Heart left ventricle (tissue), 13 donors: ENCODE measurements at regions not wholly inside any gene's neighbourhood (a gene's known extent, or its start where the extent isn't known, plus 50 kb on each side); places are given as distances from the start of the nearest gene placed in this dataset.

Source experiments
- POLR2A ChIP-seq, 2 donors: fragments of 450-650 bp; IDR thresholded peaks; one replicate each; pipeline ENCODE4 v1.6.1; 2017; ENCODE audit warnings: antibody characterized with exemption in 2 of 2, mild to moderate bottlenecking in 2 of 2, moderate library complexity in 2 of 2
- TF ChIP-seq, protein P1 (sequence below), 12 donors: fragments of 200-600 bp; sonication (generic) in 4 of 12; IDR thresholded peaks; one replicate each; pipeline versions ENCODE4 v1.5.0 to v1.8.0; 2018 to 2022; ENCODE audit warnings: antibody characterized with exemption in 12 of 12, mild to moderate bottlenecking in 5 of 12
- donor health status: ischemic (EF 13 %, LVEDD 7.1; RV severe dilation, severe dysfunction).
- donor health status: DM: no; HTN: yes; CAD: no.
- donor health status: DM: no; HTN: no; CAD: no.
- donor health status: ischemic (EF 25% LVEDD 6.9; RV normal size, moderate dysfunction).
- donor health status: ischemic (EF 25% LVEDD 5.7; RV mildly dilated, moderate dysfunction).
- donor health status: ischemic (EF 35%, LVEDD 5.7; RV mildly dilated, moderate dysfunction).
- donor health status: nonischemic (EF 11% LVEDD 7.7; RV severe dilation, severe dysfunction).
- donor health status: DM: yes; HTN: yes; CAD: no.
- donor health status: PGD.
- donor health status: ischemic (EF 29% LVEDD 5.4; RV normal size, mild dysfunction).
- donor health status: nonischemic (EF 23%, LVEDD 6.1; RV moderate dilation, normal function).

DNA sequence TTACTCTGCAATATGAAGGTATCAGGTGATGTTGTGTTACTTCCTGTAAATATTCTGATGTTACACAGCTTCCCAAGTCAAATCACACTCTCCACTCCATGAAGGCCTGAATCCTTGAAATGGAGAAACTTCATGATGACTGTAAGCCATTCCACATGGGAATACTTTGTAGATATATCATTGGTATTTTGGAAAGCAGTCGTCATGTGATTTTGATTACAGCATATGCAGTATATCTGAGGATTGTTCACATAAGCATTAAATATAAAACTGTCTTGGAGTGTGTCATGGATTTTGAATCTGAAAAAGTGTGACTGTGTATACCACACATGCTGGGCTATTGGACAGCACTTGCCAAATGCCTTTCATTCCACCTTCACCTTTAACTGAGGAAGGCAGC is 118.3 kb upstream of the EXOC2 start:
- TF ChIP-seq, protein P1, sequence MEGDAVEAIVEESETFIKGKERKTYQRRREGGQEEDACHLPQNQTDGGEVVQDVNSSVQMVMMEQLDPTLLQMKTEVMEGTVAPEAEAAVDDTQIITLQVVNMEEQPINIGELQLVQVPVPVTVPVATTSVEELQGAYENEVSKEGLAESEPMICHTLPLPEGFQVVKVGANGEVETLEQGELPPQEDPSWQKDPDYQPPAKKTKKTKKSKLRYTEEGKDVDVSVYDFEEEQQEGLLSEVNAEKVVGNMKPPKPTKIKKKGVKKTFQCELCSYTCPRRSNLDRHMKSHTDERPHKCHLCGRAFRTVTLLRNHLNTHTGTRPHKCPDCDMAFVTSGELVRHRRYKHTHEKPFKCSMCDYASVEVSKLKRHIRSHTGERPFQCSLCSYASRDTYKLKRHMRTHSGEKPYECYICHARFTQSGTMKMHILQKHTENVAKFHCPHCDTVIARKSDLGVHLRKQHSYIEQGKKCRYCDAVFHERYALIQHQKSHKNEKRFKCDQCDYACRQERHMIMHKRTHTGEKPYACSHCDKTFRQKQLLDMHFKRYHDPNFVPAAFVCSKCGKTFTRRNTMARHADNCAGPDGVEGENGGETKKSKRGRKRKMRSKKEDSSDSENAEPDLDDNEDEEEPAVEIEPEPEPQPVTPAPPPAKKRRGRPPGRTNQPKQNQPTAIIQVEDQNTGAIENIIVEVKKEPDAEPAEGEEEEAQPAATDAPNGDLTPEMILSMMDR (IDR thresholded peaks at IDR 0.05) = no peak
- no peak for TF ChIP-seq POLR2A (IDR thresholded peaks at IDR 0.05)
